Lower lobe of right lung (tissue), 2 donors: ENCODE measurements at regions not wholly inside any gene's neighbourhood (a gene's known extent, or its start where the extent isn't known, plus 50 kb on each side); places are given as distances from the start of the nearest gene placed in this dataset.
A peak's percentile ranks its signal among the peaks of the same experiment; 100 is the strongest.

ENCODE experiments used
- ATAC-seq, 2 donors: fragments of 200-7000 bp; cut with Tn5 transposase; one replicate each; pipeline ENCODE4 v1.9.1; 2020 to 2022; ENCODE audit warnings: mild to moderate bottlenecking in 2 of 2, moderate library complexity in 2 of 2
- DNase-seq: peaks from one replicate; pipeline ENCODE4 v3.0.0-alpha.2; 2020
- H3K27ac ChIP-seq: fragments of 200-600 bp; one replicate; pipeline ENCODE4 v1.8.0; 2022
- H3K27me3 ChIP-seq: fragments of 200-600 bp; one replicate; pipeline ENCODE4 v1.8.0; 2022; ENCODE audit warnings: low read depth
- H3K36me3 ChIP-seq: fragments of 200-600 bp; one replicate; pipeline ENCODE4 v1.8.0; 2022; ENCODE audit warnings: mild to moderate bottlenecking
- H3K4me1 ChIP-seq: fragments of 200-600 bp; one replicate; pipeline ENCODE4 v1.8.0; 2022
- H3K4me3 ChIP-seq: fragments of 200-600 bp; one replicate; pipeline ENCODE4 v1.8.0; 2022; ENCODE audit warnings: mild to moderate bottlenecking
- H3K9me3 ChIP-seq: fragments of 200-600 bp; one replicate; pipeline ENCODE4 v1.8.0; 2022
- intact Hi-C: fragments of 100-400 bp; cut with DNase I; formaldehyde crosslinking; loops from one replicate; pipeline ENCODE4 v1.11.0; 2022
- TF ChIP-seq, protein P1 (sequence below): fragments of 200-600 bp; IDR thresholded peaks from one replicate; pipeline ENCODE4 v1.8.0; 2022; ENCODE audit warnings: antibody characterized with exemption, mild to moderate bottlenecking
- donor health status: DM: no; HTN: yes; CAD: no; lungs with severe emphysema.

DNA sequence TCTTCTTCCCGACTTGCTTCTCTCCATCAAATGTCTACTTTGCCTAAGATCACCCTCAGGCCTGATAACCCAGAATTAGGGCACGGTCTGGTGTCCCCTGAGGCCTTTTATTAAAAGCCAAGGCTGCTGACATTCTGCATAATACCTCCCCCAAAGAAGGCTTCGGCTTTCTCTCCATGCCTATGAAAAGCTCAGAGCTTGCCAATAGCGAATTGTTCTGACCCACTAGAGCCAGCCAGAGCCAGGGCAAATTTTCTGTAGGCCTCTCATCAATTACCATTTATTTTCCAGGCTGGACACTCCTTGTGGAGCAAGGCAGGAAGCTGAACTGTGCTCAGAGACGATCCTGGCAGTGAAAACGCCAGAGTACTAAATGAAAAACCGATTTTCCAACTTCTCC is 64.3 kb upstream of the ADRB1 start:
- Histone ChIP-seq H3K36me3 (no peaks in the 10 kb centered on the region), H3K27me3 (no peaks in the 10 kb centered on the region), H3K4me3 (no peak overlapping the region), H3K27ac (no peak overlapping the region), H3K4me1 (peaks cover 23% of the 10 kb centered on the region), H3K9me3 (no peaks in the 10 kb centered on the region)
- no peak for DNase-seq
- intact Hi-C loops = no loop called here
- no peak for ATAC-seq
- TF ChIP-seq, protein P1, sequence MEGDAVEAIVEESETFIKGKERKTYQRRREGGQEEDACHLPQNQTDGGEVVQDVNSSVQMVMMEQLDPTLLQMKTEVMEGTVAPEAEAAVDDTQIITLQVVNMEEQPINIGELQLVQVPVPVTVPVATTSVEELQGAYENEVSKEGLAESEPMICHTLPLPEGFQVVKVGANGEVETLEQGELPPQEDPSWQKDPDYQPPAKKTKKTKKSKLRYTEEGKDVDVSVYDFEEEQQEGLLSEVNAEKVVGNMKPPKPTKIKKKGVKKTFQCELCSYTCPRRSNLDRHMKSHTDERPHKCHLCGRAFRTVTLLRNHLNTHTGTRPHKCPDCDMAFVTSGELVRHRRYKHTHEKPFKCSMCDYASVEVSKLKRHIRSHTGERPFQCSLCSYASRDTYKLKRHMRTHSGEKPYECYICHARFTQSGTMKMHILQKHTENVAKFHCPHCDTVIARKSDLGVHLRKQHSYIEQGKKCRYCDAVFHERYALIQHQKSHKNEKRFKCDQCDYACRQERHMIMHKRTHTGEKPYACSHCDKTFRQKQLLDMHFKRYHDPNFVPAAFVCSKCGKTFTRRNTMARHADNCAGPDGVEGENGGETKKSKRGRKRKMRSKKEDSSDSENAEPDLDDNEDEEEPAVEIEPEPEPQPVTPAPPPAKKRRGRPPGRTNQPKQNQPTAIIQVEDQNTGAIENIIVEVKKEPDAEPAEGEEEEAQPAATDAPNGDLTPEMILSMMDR = no peak

DNA sequence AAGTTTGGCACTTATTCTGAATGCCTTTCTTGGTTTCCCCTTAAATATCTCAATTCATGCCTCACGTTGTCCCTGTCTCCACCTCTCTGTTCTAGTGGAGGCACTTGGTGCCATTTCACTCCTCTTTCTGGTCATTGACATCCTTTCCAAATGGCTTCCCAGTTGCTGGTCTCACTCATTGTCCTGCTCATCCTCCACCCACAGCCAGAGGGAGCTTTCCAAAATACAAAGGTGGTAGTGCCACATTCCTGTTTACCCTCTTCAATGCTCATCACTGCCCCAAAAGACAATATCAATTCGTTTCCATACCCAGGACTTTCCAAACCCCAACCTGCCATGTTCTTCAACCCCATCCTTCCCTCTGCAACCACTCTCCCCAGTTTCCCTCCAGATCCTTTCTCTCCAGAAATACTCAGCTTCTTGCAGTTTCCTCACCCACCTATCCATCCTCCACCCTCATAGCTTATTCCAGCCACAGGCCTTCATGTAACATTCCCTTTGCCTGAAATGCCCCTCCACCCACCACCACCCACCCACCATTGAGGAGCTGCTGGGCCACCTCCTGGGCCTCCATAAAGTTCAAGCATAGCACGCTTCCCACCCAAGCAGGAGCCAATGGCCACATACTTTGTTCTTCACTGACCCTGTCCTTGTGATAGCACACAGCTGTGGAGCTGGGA is 63.1 kb upstream of the ADRB1 start:
- Histone ChIP-seq H3K4me1 (peaks cover 23% of the 10 kb centered on the region), H3K9me3 (no peaks in the 10 kb centered on the region), H3K4me3 (no peak overlapping the region), H3K27me3 (no peaks in the 10 kb centered on the region), H3K36me3 (no peaks in the 10 kb centered on the region), H3K27ac (no peak overlapping the region)
- TF ChIP-seq, protein P1 = peak; percentile 21
- intact Hi-C loops = no loop called here
- ATAC-seq = no peak
- no peak for DNase-seq

DNA sequence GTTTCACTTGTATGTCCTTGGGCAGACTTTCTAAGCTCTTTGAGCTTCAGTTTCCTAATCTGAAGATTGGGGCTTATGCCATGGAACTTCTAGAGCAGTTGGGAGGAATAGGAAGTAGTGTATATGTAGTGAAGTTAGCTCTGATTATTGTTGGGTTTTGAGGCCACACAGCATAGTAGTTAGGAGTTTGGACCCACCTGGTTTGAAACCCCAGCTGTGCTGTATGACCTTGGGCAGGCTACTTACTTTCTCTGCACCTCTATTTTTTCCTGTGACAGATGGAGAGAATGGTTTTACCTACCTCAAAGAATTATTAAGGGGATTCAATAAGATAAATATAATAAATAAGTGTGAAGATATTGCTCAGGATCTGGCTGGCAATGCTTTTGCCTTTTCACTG is 61.4 kb upstream of the ADRB1 start:
- H3K36me3 ChIP-seq = no peaks in the 10 kb centered on the region
- intact Hi-C loops = no loop called here
- peak overlapping the region; percentile 58 for H3K27ac ChIP-seq
- H3K4me3 ChIP-seq = no peak overlapping the region
- H3K4me1 ChIP-seq = peaks cover 23% of the 10 kb centered on the region
- TF ChIP-seq, protein P1 = no peak
- no peaks in the 10 kb centered on the region for H3K27me3 ChIP-seq
- peak in 1 of 2 donors; percentile 7 for ATAC-seq
- H3K9me3 ChIP-seq = no peaks in the 10 kb centered on the region
- no peak for DNase-seq

DNA sequence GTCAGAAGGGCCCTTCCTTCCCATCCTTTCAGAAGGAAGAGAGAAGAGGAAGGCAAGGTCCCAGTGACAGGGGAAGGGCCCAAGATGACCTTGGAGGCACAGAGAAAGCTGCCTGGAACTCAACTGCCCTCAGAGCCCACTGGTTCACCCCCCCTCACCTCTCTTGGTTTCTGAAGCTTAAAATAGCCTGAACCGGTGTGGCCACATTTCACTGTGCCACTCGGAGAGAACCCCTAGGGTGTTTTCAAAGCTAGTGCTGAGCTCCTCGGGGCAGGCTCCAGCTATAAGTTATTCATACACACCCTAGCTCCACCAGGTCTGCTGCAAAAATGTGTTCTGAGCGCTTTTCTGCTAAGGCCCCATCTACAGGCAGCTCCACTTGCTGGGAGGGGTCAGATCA is 60.9 kb upstream of the ADRB1 start:
- Histone ChIP-seq H3K36me3 (no peaks in the 10 kb centered on the region), H3K4me3 (no peak overlapping the region), H3K4me1 (peaks cover 23% of the 10 kb centered on the region), H3K27ac (peak overlapping the region; percentile 58), H3K27me3 (no peaks in the 10 kb centered on the region), H3K9me3 (no peaks in the 10 kb centered on the region)
- DNase-seq (peak; percentile 74), ATAC-seq (peak; percentile 94 to 96)
- TF ChIP-seq, protein P1 = no peak
- intact Hi-C loops = no loop called here

DNA sequence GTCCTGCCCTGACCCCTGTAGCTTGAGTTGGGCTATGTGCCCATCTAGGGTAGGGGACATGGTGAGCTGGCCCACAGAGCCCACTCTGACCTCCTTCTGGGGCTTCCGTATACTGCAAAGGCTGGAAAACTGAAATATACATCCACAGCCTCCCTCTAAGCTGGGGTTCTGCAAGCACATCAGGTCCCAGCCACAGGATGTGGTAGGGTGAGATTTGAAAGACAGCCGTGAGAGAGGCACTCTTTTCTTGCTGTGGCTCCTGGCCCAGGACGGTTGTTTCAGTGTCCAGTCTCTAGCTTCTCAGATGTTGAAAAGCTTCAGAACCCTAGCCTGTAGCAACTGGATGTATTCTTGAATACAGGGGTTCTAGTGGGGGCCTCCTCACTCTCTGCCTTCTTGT is 60.1 kb upstream of the ADRB1 start:
- Histone ChIP-seq H3K36me3 (no peaks in the 10 kb centered on the region), H3K4me1 (peaks cover 23% of the 10 kb centered on the region), H3K9me3 (no peaks in the 10 kb centered on the region), H3K27me3 (no peaks in the 10 kb centered on the region), H3K27ac (peak overlapping the region; percentile 58), H3K4me3 (no peak overlapping the region)
- ATAC-seq (peak in 1 of 2 donors; percentile 5), DNase-seq (no peak)
- intact Hi-C loops = no loop called here
- TF ChIP-seq, protein P1 = no peak
